ENCODE measurements at regions not wholly inside any gene's neighbourhood (a gene's known extent, or its start where the extent isn't known, plus 50 kb on each side); places are given as distances from the start of the nearest gene placed in this dataset.

DNA sequence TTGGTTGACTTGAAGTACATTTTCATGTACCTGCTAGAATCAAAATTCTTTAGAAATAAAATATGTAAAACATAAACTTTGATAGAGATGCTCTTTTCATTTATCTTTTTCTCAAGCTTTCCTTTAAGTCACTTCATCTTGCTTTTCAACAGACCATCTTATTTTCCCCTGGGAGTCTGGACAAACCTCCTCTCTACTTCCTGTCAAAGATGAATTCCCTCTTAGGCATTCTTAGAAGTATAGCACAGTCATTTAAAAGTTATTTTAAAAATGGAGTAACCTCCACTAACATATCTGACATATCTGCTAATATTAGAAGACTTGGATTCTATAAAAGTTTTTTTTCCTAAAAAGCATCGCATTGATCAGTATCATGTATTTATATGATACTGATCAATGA, 84.8 kb upstream of the PAX6 start:
- DNase-seq: no peak

DNA sequence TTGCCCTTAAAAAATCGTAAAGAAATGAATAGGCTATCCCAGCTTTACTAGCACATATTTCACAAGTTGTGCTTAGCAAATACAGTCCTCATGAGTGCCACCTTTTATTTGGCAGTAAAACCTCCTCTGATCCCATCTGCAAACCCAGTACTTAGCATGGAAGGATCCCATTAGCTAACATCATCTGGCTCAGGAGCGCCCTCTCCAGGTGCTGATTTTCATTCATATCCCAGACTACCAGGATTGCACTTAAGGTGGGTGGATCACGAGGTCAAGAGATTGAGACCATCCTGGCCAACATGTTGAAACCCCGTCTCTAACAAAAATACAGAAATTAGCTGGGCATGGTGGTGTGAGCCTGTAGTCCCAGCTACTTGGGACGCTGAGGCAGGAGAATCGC, 76.1 kb upstream of the PAX6 start:
- no peak for DNase-seq

DNA sequence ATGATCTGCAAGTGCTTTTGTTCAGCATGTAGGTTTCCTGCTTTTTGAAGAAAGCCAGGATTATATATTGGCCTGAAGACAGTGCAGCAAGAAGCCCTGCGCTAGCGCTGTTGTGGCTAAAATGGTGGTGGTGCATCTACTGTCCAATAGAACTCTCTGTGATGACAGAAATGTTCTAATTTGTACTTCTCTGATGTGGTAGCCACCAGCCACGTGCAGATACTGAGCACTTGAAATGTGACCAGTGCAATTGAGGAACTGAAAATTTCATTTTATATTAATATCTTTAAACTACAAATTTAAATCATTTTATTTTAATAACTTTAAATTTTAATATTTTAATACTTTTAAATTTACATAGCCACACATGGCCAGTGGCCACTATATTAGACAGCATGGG, 73.0 kb upstream of the PAX6 start:
- no peak for DNase-seq

DNA sequence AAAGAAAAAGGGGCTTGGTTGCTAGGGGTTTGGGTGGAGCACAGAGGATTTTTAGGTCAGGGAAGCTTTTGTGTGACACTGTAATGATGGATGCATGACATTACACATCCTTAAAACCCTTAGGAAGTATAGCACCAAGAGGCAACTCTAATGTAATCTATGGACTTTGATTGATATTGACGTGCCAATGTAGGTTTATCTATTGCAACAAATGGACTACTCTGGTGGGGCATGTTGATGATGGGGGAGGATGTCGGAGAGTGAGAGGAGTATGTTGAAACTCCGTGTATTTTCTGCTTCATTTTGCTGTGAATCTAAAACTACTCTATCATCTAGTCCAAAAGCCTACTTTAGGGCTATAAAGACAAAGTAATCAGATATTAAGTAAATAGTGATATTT, 72.3 kb upstream of the PAX6 start:
- no peak for DNase-seq

DNA sequence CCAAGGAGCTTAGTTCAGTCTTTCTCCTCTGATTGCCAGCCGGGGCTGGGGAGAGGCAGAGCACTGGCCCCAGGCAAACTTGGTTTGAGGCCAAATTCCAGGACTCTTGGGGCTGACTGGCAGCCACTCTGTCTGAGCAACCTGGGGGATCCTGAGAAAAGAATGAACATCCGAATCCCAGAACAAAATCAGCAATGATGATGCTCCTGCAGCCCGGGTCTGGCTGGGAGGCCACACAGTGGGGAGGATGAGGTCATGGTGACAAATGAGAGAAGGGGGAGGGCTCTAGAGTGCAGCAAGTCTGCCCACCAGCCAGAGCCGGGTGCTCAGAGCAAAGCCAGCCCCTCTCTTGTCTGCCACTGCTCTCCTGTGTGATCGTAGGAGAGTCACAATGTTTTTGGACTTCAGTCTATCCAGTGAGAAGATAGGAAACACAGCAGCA, 71.8 kb upstream of the PAX6 start:
- no peak for DNase-seq

DNA sequence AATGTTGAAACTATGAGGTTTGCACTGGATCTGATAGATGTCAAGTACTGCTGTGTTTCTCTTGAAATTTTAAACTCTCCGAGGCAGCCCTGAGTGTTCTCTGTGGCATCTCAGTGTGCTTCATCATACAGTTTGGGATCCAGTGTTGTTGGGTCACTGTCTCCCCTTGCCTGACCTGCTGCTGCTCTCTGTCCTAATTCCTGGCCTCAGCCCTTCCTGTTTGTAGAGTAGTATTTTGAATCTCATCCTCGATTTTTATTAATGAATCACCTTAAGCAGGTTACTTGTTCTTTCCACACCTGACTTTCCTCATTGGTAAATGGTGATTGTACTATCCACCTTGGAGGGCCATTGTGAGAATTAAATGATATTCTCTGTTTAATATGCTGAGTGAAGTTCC, 70.7 kb upstream of the PAX6 start:
- DNase-seq: no peak

DNA sequence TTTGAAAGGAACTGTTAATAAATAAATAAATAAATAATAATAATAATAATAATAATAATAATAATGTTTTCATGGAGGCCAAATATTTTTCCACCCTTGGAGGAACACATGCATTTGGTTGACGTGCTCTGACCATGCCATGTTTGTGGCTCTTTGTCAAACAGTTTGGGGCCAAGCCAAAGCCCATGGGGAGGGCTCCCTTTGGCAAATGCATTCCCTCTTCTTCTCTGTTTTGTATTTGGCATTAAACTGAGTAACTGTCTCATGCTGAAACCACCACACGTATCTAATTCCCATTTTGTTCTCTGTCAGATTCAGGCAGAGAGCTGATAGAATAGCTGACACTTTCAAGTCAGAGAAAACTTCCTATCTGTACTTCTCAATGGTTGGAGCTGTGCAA, 68.6 kb upstream of the PAX6 start:
- no peak for DNase-seq

DNA sequence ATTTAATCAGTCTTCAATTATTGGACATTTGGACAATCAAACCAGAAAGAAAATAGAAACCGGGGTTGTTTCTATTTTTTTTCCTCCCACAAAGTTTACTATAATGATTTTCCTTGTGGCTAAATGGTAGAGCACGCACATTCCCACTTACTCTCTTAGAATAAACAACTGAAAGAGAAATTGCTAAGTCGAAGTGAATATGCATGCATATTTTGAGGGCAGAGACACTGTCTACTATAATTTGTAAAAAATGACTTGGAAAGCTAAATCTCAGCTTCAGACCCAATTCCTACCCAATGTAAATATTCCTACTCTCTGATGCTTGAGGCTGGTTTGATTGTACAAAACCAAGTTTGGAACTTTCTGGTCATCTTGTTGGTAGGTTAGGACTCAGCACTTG, 66.7 kb upstream of the PAX6 start:
- no peak for DNase-seq

DNA sequence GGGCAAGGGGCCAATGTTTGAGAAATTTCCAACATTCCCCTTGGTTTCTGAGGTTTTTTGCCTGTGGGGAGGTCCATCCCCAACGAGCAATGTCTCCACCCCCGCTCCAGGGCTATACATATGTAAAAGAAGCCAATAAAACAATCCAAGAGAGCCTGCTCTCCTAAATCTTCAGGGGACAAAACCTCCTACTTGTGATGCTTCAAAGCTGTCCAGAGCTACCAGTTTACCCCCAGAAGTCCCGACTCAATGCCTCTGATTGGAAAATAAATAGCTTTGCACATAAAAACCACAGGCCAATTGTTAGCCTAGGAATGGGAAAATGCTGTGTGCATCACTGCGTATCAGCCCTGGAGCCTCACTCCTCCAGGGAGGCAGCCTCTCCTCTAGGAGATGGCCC, 66.0 kb upstream of the PAX6 start:
- DNase-seq: no peak

DNA sequence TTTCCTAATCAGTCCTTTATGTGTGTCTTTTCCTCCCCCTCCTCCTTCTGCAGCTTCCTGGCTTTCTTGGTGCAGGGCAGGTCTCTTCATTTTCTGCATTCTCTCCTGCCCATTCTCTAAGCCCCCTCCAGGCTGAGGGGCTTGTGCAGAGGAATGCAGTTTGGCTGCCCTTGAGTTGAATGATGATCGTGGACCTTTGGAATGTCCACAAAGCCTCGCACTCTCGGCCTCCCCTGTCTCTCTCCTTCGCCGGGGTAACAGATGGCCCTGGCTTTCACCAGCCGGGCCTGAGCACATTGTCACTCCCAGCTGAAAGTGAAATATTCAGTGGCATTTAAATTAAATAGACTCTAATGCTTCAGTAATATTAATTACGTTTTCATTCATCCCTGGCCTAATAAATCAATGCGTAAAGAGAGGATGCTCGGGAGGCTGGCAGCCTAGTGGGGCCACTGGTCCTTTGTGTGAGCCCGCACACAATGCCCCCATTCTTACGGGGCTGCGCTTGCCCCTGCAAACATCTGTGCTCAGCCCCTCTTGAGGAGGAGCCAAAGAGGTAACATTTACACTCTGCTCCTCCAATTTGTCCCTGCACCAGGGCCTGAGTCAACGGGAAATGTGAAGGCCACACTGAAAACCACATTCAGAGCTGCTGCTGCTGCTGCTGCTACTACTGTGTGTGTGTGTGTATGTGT, 64.9 kb upstream of the PAX6 start:
- DNase-seq: no peak

DNA sequence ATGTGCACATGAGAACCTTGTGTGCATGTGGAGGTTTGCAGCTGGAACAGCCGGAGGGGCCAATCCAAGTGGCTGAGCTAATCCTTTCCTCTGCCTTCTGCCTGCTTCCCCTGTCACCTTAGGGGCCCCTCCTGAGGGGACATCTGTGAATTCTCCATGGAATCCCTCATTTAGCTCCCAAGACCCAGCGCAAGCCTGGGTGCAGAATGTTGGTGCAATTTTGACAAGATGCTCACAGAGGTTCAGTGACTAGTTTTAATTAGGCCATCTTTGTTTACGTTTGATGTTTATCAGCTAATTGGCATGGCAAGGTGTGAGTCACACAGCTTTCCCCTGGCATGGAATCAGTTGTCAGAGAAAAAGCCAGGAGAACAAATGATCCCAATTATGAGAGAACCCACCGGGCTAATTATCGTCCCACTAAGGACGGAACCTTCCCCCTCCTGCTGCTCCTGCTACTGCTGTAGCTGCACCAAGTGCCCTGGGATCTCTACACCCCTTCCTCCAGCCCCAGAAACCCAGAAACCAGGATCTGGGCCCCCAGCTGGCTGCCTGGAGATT, 63.6 kb upstream of the PAX6 start:
- DNase-seq: no peak

DNA sequence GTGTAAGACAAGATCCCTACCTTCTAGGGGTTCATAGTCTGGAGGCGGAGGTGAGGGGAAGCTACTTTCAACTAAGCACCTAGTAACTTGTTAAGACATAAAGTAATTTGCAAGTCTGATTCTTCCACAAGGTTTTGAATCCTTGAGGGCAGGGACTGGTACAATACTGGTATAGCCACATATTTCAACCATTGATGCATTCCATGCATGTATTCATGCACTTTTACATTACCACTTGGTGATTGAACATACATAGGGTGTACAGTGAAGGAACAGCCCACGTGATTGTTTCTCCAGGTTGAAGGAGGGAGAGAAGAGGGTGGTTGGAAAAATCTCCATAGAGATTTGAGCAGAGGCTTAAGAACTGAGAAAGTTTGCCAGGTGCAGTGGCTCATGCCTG, 62.0 kb upstream of the PAX6 start:
- DNase-seq: no peak

DNA sequence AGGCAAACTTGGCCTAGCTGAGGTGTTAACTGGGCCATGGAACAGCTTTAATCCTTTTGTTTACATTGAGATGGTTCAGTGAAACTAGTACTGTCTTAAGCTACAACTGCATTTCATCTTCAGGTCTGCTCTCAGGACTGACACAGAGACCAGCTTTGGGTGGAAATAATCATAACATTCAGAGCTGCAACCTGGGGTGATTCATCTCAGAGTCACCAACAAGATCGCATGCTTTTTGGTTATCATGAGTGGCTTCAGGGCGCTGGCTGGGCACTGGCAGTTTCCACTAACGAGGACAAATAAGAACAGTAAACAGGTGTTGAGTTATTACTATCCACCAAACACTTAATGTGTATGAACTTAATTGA, 60.9 kb upstream of the PAX6 start:
- no peak for DNase-seq

DNA sequence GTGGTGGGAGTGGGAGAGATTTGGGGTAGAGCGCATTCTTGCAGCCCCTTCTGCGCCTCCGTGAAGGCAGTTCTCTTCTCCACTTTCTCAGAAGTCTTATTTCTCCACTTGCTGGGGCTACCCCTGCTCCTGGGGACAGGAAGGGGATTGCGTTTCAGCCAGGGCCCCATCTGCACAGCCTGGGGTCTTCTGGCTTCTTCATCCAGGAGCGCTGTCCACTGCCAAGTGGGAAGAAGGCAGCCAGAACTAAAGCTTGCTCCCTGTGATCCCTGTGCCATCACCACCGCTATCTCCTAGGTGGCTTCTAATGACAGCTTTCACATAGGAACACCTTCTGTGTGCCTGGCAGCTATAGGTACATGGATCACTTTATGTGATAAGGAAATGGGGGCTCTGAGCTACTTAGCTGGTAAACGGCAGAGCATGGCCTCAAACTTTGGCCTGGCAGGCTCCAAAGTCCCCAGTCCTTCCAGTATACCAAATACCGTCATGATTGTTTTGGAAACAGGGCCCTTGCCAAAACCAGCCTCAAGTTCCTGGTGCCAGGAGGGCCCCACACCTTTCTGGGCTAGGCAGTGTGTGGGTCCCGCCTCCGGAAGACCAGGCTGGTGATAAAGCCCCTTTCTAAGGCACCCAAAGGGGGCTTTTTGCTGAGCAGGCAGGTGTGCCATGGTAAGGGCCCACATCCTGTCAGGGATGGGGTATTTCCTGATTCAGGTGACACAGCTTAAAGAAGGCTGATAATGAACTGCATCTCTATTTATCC, 60.4 kb upstream of the PAX6 start:
- DNase-seq: no peak

DNA sequence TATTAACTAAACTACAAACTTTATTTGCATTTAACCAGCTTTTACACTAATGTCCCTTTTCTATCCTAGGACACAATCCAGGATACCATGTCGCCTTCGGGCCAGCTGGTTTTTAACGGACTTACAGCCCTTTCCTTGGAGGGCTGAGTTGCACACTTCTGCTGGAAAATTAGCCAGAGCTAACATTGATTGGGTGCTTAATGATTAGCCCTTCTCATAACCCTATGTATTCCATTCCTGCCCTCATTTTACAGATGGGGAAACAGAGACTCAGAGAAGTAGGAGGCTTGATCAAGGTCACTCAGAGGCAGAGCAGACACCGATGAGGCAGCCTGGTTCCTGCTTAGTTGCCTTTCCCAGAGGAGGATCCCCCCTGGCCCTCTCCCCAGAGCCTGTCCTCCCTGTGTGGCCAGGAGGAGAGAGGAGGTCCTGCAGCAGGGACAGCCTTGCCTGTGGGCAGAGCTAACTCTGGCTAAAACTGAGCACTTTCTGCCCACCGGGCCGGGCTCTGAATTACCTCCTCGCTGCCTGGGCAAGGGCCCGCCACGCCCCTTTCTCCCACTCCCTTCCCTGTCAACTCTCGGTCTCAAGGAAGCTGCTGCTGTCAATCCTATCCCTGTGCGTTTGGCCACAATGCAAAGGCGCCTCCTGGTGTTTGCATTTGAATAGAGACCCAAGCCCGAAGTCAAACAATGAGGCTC, 59.6 kb upstream of the PAX6 start:
- DNase-seq: no peak

DNA sequence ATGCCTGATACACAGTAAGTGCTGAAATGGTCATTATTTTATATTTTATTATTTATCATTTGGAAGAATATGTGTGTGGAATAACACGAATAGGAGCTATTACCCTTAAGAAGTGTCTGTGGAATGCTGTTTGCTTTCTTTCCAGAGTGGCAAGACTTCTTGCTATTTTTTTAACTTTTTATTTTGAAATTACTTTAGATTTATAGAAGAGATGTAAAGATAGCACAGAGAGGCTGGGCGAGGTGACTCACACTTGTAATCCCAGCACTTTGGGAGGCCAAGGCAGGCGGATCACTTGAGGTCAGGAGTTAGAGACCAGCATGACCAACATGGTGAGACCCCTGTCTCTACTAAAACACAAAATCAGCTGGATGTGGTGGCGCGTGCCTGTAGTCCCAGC, 58.9 kb upstream of the PAX6 start:
- DNase-seq: no peak

DNA sequence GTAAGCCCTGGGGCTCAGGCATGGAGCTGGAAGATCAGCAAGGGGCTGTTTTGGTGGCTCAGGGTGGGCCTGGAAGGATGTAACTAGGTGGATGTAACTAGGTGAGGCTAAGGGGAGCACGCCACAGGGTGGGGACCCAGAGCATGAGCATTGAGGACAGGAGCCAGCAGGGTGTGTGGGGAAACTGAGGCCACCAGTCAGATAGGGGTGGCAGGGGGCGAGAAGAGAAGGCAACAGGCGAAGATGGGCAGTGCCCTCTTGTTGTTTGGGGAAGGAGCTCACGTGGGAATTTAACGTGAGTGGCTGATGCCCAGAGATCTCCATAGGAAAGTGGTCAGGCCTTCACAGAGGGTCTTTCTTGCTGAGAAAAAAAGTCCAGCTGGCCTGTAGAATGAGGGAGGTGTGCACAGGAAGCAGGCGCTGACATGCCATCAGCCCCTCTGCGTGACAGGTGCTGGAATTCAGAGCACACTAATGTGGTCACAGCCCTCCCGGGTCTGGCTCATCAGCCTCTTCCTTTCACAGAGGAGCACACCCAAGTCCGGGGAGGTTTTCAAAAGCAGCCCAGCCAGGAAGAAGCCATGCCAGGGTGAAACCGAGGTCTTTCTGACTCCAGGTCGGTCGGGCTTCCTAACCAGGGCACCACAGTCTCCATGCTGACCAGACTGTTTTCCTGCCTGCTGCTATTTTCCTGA, 54.6 kb upstream of the PAX6 start:
- DNase-seq: no peak

DNA sequence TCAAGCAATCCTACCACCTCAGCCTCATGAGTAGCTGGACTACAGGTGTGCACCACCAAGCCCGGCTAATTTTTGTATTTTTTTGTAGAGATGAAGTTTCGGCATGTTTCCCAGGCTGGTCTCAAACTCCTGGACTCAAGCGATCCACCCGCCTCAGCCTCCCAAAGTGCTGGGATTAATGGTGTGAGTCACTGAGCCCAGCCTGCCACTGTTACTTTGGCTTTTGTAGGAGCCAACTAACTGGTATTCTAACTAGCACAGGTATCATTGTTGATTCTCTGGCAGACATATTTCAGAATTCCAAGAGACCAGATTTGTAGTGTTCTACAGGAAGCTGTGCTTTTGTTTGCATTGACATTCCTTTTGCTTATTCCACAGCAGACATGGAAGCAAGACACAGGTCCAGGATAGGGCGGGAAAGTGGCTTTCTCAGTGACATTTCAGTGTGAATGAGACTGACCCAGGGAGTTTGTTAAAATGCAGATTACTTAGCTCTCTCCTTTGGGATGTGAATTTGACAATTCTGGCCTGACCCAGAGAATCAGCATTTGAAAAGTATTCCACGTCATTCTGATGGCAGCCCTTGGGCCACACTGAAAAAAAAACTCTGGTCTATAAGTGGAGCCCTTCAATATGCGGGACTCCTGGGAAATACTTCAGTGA, 52.2 kb upstream of the PAX6 start:
- no peak for DNase-seq

DNA sequence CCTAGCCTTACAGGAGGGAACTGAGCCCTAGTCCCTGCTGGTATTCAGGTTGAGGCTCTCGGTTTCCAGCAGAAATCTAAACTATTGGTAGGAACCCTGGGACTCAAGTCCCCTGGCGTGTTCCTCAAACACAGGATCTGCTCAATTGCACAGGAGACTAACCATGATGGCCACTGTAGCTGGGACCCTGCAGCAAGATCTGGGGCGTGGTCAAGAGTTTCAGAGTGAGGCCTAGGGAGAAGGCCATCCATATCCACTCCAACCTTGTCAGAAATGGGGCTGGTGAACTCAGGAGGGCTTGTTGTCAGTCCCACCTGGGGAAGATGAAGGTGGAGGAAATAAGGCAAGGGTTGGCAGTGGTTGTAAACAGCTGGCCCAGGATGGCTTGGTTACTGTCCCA, 49.9 kb upstream of the PAX6 start:
- no peak for DNase-seq

All from DMS79 (cell line).